ENCODE measurements at regions not wholly inside any gene's neighbourhood (a gene's known extent, or its start where the extent isn't known, plus 50 kb on each side); places are given as distances from the start of the nearest gene placed in this dataset.

GRCh38 chr12:88266806-88267360 lies 124.8 kb downstream of the TMTC3 start (continued):
- no peak for TF ChIP-seq TCF7 (IDR thresholded peaks at IDR 0.05; ENCODE audit: borderline replicate concordance)
- TF ChIP-seq PML (IDR thresholded peaks at IDR 0.05; ENCODE audit: low read length) = no peak
- TF ChIP-seq MTA3 (IDR thresholded peaks at IDR 0.05; ENCODE audit: borderline replicate concordance, low read length) = no peak

- H3K4me2 ChIP-seq (ENCODE audit: control insufficient read depth, insufficient read depth) = no peak overlapping the region
- no peaks in the 10 kb centered on the region for H3K79me2 ChIP-seq (ENCODE audit: control insufficient read depth, insufficient read depth, low read length)
- H3K9me3 ChIP-seq (replicated peaks; ENCODE audit: control insufficient read depth, insufficient read depth, low read length) = no peaks in the 10 kb centered on the region
- H3K27ac ChIP-seq (ENCODE audit: control insufficient read depth, insufficient read depth) = no peak overlapping the region
- intact Hi-C loops (cut with micrococcal nuclease; ENCODE audit: unreplicated experiment) (no loop called here), in situ Hi-C loops (cut with MboI) (no loop called here)
- DNase-seq (ENCODE audit: low read depth, low spot score) (no peak), FAIRE-seq (no peak), ATAC-seq (no peak)
- ChIA-PET RAD21 (ENCODE audit: unreplicated experiment) (no interaction called here), SMC1A (ENCODE audit: uncharacterized antibody, unreplicated experiment) (no interaction called here), CTCF (no interaction called here), POLR2A (no interaction called here)
- H3K36me3 ChIP-seq (ENCODE audit: control insufficient read depth in 2 of 2, insufficient read depth in 2 of 2, low read length in 1 of 2) = no peaks in the 10 kb centered on the region
- H3K4me3 ChIP-seq = no peak overlapping the region
- no TSS peak for BruUV-seq (replicated peaks)
- WGBS (ENCODE audit: insufficient coverage, insufficient replicate concordance, low lambda C conversion rate, missing lambda C conversion rate) = 0% methylated on average over 2 of the region's 2 CpGs
- no peak overlapping the region for H3K9ac ChIP-seq (ENCODE audit: control insufficient read depth, insufficient read depth, low read length)
- no peaks in the 10 kb centered on the region for H3K4me1 ChIP-seq (ENCODE audit: control insufficient read depth, insufficient read depth, low read length)
- H3K27me3 ChIP-seq (replicated peaks in 1 of 2; ENCODE audit: control insufficient read depth in 2 of 2, insufficient read depth in 2 of 2, low read length in 1 of 2) = no peaks in the 10 kb centered on the region
- no peaks in the 10 kb centered on the region for H4K20me1 ChIP-seq (ENCODE audit: control insufficient read depth, insufficient read depth)
- TF ChIP-seq NKRF (conservative IDR thresholded peaks at IDR 0.05) = no peak
- TF ChIP-seq SREBF1 (IDR thresholded peaks at IDR 0.05; ENCODE audit: low read length) = no peak
- TF ChIP-seq ZBTB40 (IDR thresholded peaks at IDR 0.05; ENCODE audit: borderline replicate concordance) = no peak
- no peak for TF ChIP-seq HDAC6 (IDR thresholded peaks at IDR 0.05; ENCODE audit: unreplicated experiment)
- TF ChIP-seq CTCF (IDR thresholded peaks at IDR 0.05 in 2 of 3, conservative IDR thresholded peaks at IDR 0.05 in 1 of 3; ENCODE audit: control insufficient read depth in 2 of 3, extremely low read depth in 1 of 3, insufficient read depth in 1 of 3, low read depth in 3 of 3, low read length in 3 of 3) = no peak
- no peak for TF ChIP-seq ATF7 (IDR thresholded peaks at IDR 0.05; ENCODE audit: low read depth)
- no peak overlapping the region for H2AFZ ChIP-seq (ENCODE audit: control insufficient read depth, low read depth, low read length)
These were observed 125.5 kb downstream of the TMTC3 start for GRCh38 chr12:88267630-88268029.
